H1 (cell line): ENCODE measurements at regions not wholly inside any gene's neighbourhood (a gene's known extent, or its start where the extent isn't known, plus 50 kb on each side); places are given as distances from the start of the nearest gene placed in this dataset.

Experiments
- CTCF ChIA-PET: fragments of 300-600 bp; sonication (Branson Sonifier 250); formaldehyde crosslinking; loops from one replicate; lab custom pipeline; 2021; ENCODE audit not compliant: partially characterized antibody; lab: Charles Lee
- POLR2A ChIA-PET: fragments of 300-600 bp; sonication (Branson Sonifier 250); formaldehyde crosslinking; loops from one replicate; lab custom pipeline; 2021; ENCODE audit warnings: inconsistent platforms; ENCODE audit not compliant: partially characterized antibody; lab: Charles Lee
- DNase-seq, 2 experiments: peaks; one replicate each; pipeline versions ENCODE4 v3.0.0 to v3.0.0-alpha.2; 2010 to 2022; ENCODE audit warnings: low spot score in 2 of 2, low read depth in 1 of 2, mixed read lengths in 1 of 2
- FAIRE-seq: peaks from 2 replicates; lab custom pipeline; 2011; peaks lifted over from hg19 to GRCh38; lab: Jason Lieb, UNC
- H2AFZ ChIP-seq: 2 replicates; pipeline ENCODE4 v1.8.1; 2012; ENCODE audit warnings: low read length, inconsistent platforms
- H2AK5ac ChIP-seq: 2 replicates; pipeline ENCODE4 v1.6.1; 2013; ENCODE audit warnings: low read depth, low read length
- H2BK120ac ChIP-seq: replicated peaks from 2 replicates; pipeline ENCODE3; 2013; ENCODE audit warnings: low read depth, low read length, inconsistent platforms
- H2BK12ac ChIP-seq: 2 replicates; pipeline ENCODE4 v1.6.1; 2013; ENCODE audit warnings: low read depth, low read length
- H2BK15ac ChIP-seq: 2 replicates; pipeline ENCODE4 v1.6.1; 2013; ENCODE audit warnings: low read length
- H2BK20ac ChIP-seq: 2 replicates; pipeline ENCODE4 v1.6.1; 2013; ENCODE audit warnings: low read length
- H2BK5ac ChIP-seq: 2 replicates; pipeline ENCODE4 v1.6.1; 2013; ENCODE audit warnings: low read depth, low read length
- H3K14ac ChIP-seq: 2 replicates; pipeline ENCODE4 v1.6.1; 2013; ENCODE audit warnings: inconsistent platforms; ENCODE audit not compliant: insufficient read length
- H3K18ac ChIP-seq: 2 replicates; pipeline ENCODE4 v1.6.1; 2013; ENCODE audit warnings: low read length; ENCODE audit errors: extremely low read depth
- H3K23ac ChIP-seq: 2 replicates; pipeline ENCODE4 v1.6.1; 2013; ENCODE audit warnings: inconsistent platforms; ENCODE audit not compliant: insufficient read length
- H3K23me2 ChIP-seq: 2 replicates; pipeline ENCODE4 v1.6.1; 2013; ENCODE audit warnings: low read depth, low read length
- H3K27ac ChIP-seq: 2 replicates; pipeline ENCODE4 v1.6.1; 2011; ENCODE audit warnings: low read depth, low read length, inconsistent platforms
- H3K27me3 ChIP-seq, 4 experiments: replicated peaks in 1 of 4; 1 replicate in 1 of 4; 2 replicates in 3 of 4; pipeline versions ENCODE4 v1.6.1 to v1.8.1; 2011 to 2013; ENCODE audit warnings: low read length in 3 of 4, mild to moderate bottlenecking in 3 of 4, inconsistent platforms in 2 of 4, mixed read lengths in 2 of 4, moderate library complexity in 1 of 4; ENCODE audit not compliant: control insufficient read depth in 3 of 4, insufficient read depth in 3 of 4; ENCODE audit errors: extremely low read depth in 1 of 4
- H3K36me3 ChIP-seq, 4 experiments: 2 replicates each; pipeline versions ENCODE4 v1.6.1 to v1.8.1; 2011 to 2013; ENCODE audit warnings: mild to moderate bottlenecking in 4 of 4, low read length in 3 of 4, moderate library complexity in 2 of 4, control low read depth in 1 of 4, inconsistent platforms in 1 of 4; ENCODE audit not compliant: insufficient read depth in 4 of 4, control insufficient read depth in 2 of 4
- H3K4ac ChIP-seq: replicated peaks from 2 replicates; pipeline ENCODE3; 2013; ENCODE audit warnings: low read length, low read depth, mixed read lengths, inconsistent platforms; ENCODE audit not compliant: insufficient read length
- H3K4me1 ChIP-seq, 4 experiments: replicated peaks in 1 of 4; 1 replicate in 1 of 4; 2 replicates in 3 of 4; pipeline versions ENCODE4 v1.6.1 to v1.8.1; 2011 to 2013; ENCODE audit warnings: low read length in 3 of 4, inconsistent platforms in 2 of 4, mixed read lengths in 1 of 4; ENCODE audit not compliant: insufficient read depth in 4 of 4, control insufficient read depth in 3 of 4
- H3K4me2 ChIP-seq, 2 experiments: 2 replicates each; pipeline versions ENCODE4 v1.6.1 to v1.8.1; 2011 to 2013; ENCODE audit warnings: low read depth in 2 of 2, low read length in 2 of 2, control low read depth in 1 of 2, inconsistent platforms in 1 of 2, mild to moderate bottlenecking in 1 of 2; ENCODE audit not compliant: insufficient read depth in 1 of 2
- H3K4me3 ChIP-seq, 4 experiments: fragments of 200-600, 300-600 bp in 1 of 4; sonication (generic), shearing (Covaris generic), sonication (Bioruptor Twin) in 1 of 4; 2 replicates each; pipeline versions ENCODE4 v1.5.1 to v1.8.1; 2011 to 2016; ENCODE audit warnings: low read length in 4 of 4, low read depth in 3 of 4, control low read depth in 2 of 4, inconsistent platforms in 2 of 4, mild to moderate bottlenecking in 2 of 4, mixed read lengths in 1 of 4, moderate library complexity in 1 of 4; ENCODE audit not compliant: insufficient read depth in 2 of 4; ENCODE audit errors: extremely low read depth in 1 of 4
- H3K56ac ChIP-seq: replicated peaks from 2 replicates; pipeline ENCODE3; 2013; ENCODE audit warnings: low read depth, mild to moderate bottlenecking, mixed read lengths, low read length, inconsistent platforms; ENCODE audit not compliant: insufficient read length
- H3K79me1 ChIP-seq: 2 replicates; pipeline ENCODE4 v1.6.1; 2013; ENCODE audit warnings: low read depth, low read length, control low read depth
- H3K79me2 ChIP-seq, 2 experiments: 2 replicates each; pipeline versions ENCODE4 v1.6.1 to v1.8.1; 2012 to 2013; ENCODE audit warnings: low read length in 2 of 2, mild to moderate bottlenecking in 2 of 2, inconsistent platforms in 1 of 2; ENCODE audit not compliant: insufficient read depth in 2 of 2, control insufficient read depth in 1 of 2
- H3K9ac ChIP-seq, 4 experiments: replicated peaks in 1 of 4; 1 replicate in 1 of 4; 2 replicates in 3 of 4; pipeline versions ENCODE4 v1.6.1 to v1.8.1; 2011 to 2013; ENCODE audit warnings: low read depth in 3 of 4, low read length in 3 of 4, control low read depth in 2 of 4, mild to moderate bottlenecking in 2 of 4, moderate library complexity in 2 of 4, inconsistent platforms in 1 of 4; ENCODE audit errors: extremely low read depth in 1 of 4
- H3K9me3 ChIP-seq, 2 experiments: 2 replicates each; pipeline versions ENCODE4 v1.6.1 to v1.8.1; 2012 to 2013; ENCODE audit warnings: mild to moderate bottlenecking in 2 of 2, moderate library complexity in 2 of 2, control low read depth in 1 of 2, inconsistent platforms in 1 of 2, low read depth in 1 of 2, low read length in 1 of 2, mixed read lengths in 1 of 2; ENCODE audit not compliant: insufficient read depth in 2 of 2
- H4K20me1 ChIP-seq, 2 experiments: replicated peaks in 1 of 2; 2 replicates each; pipeline versions ENCODE3 to v1.8.1; 2011 to 2013; ENCODE audit warnings: inconsistent platforms in 2 of 2, low read length in 2 of 2, mild to moderate bottlenecking in 1 of 2; ENCODE audit not compliant: insufficient read depth in 2 of 2, control insufficient read depth in 1 of 2
- H4K5ac ChIP-seq: 2 replicates; pipeline ENCODE4 v1.6.1; 2013; ENCODE audit warnings: low read length, low read depth, mixed read lengths, inconsistent platforms; ENCODE audit not compliant: insufficient read length
- H4K8ac ChIP-seq: 2 replicates; pipeline ENCODE4 v1.8.0; 2013; ENCODE audit warnings: mild to moderate bottlenecking, moderate library complexity, low read length, inconsistent platforms; ENCODE audit not compliant: insufficient read depth; ENCODE audit errors: extremely low read depth
- H4K91ac ChIP-seq: replicated peaks from 2 replicates; pipeline ENCODE3; 2013; ENCODE audit warnings: low read length, mixed read lengths, inconsistent platforms; ENCODE audit not compliant: insufficient read length
- YY1 ChIP-seq: IDR thresholded peaks from 2 replicates; pipeline ENCODE4 v1.6.1; 2011; ENCODE audit warnings: low read depth, mild to moderate bottlenecking, low read length
- WGBS, 2 experiments: shearing (Covaris generic) in 1 of 2; methylation state at CpG; one replicate each; pipeline versions ENCODE4 v1.1.6 to v1.1.7; 2013 to 2015; ENCODE audit warnings: low lambda C conversion rate in 2 of 2, mixed read lengths in 2 of 2, inconsistent platforms in 1 of 2, low coverage in 1 of 2, missing lambda C conversion rate in 1 of 2; ENCODE audit not compliant: insufficient replicate concordance in 2 of 2, insufficient coverage in 1 of 2, insufficient read length in 1 of 2; ENCODE audit errors: extremely low coverage in 1 of 2, missing lambda C conversion rate in 1 of 2; 5-methylcytosine and 5-hydroxymethylcytosine counted together

DNA sequence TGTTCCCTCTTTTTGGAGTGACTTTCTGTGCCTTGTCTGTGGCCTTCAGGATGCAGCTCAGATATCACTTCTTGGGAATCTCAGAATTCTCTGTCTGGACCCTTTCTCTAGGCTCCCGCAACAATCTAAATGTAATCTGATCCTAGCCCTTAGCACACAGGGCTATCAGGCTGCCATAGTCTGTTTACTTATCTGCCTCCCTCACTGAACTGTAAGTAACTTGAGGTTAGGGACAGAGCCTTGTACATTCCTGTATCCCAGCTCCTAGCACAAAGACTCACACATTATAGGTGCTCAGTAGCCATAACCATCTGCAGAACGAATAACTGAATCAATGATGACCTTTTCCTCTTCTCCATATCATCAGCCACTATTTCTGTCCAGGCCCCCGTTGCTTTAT is 69.5 kb downstream of the RTL9 start:
- no peak for DNase-seq
- Histone ChIP-seq H3K4me2 (no peak overlapping the region), H2BK5ac (no peak overlapping the region), H3K23ac (no peak overlapping the region), H3K36me3 (no peaks in the 10 kb centered on the region), H3K79me1 (no peaks in the 10 kb centered on the region), H3K27me3 (no peaks in the 10 kb centered on the region), H3K18ac (no peak overlapping the region), H3K14ac (no peak overlapping the region), H4K91ac (no peak overlapping the region), H3K9me3 (no peaks in the 10 kb centered on the region), H3K27ac (no peak overlapping the region), H4K20me1 (no peaks in the 10 kb centered on the region), H3K4me3 (no peak overlapping the region), H2BK15ac (no peak overlapping the region), H2BK120ac (no peak overlapping the region), H3K56ac (no peak overlapping the region), H3K9ac (no peak overlapping the region), H4K8ac (no peak overlapping the region), H3K79me2 (no peaks in the 10 kb centered on the region), H3K4me1 (peaks cover 0 to 2% (median 0%) of the 10 kb centered on the region in 4 experiments; a peak in 2 of 7 replicates), H4K5ac (no peak overlapping the region), H3K4ac (no peak overlapping the region), H2BK12ac (no peak overlapping the region), H2AK5ac (no peak overlapping the region), H3K23me2 (no peaks in the 10 kb centered on the region), H2BK20ac (no peak overlapping the region), H2AFZ (no peak overlapping the region)
- FAIRE-seq = no peak
- ChIA-PET POLR2A (interaction anchor here (0.6 kb wide), 1 partner anchor 61 kb away, joined by 4 read pairs; no protein-coding TSS in a partner anchor), CTCF (interaction anchor here (0.7 to 2.6 kb wide), 3 partner anchors 10 to 16 kb away, joined by 3 to 9 read pairs (median 3); no protein-coding TSS in a partner anchor)
- 75% methylated on average over 2 of the region's 3 CpGs; no CpG with 5 or more reads in 1 of the 2 experiments for WGBS, 2 experiments
- no peak for TF ChIP-seq YY1
